HG02973 (cell line): ENCODE measurements at regions not wholly inside any gene's neighbourhood (a gene's known extent, or its start where the extent isn't known, plus 50 kb on each side); places are given as distances from the start of the nearest gene placed in this dataset.
A peak's percentile ranks its signal among the peaks of the same experiment; 100 is the strongest.

ENCODE experiments used
- ATAC-seq: cut with Tn5 transposase; IDR thresholded peaks from one replicate; pipeline ENCODE4 v1.9.1; 2021; ENCODE audit warnings: moderate library complexity; ENCODE audit not compliant: unreplicated experiment

- ATAC-seq, result no peak
Observed at GRCh38 chr3:145737952-145738351, 423.0 kb downstream of the PLOD2 start.

- ATAC-seq, result no peak
Observed at GRCh38 chr3:145739926-145740325, 421.1 kb downstream of the PLOD2 start.

GRCh38 chr3:145750657-145751056 lies 410.3 kb downstream of the PLOD2 start:
- no peak for ATAC-seq

- ATAC-seq, result no peak
Observed at GRCh38 chr3:145752576-145752975, 408.4 kb downstream of the PLOD2 start.

- ATAC-seq, result no peak
Observed at GRCh38 chr3:145754605-145755289, 406.2 kb downstream of the PLOD2 start.

GRCh38 chr3:145760036-145760435 lies 400.9 kb downstream of the PLOD2 start:
- no peak for ATAC-seq

GRCh38 chr3:145767909-145768308 lies 393.1 kb downstream of the PLOD2 start:
- ATAC-seq, result no peak

GRCh38 chr3:145776782-145777408 lies 384.1 kb downstream of the PLOD2 start:
- peak; percentile 85 for ATAC-seq

- ATAC-seq, result no peak
Observed at GRCh38 chr3:145780301-145780700, 380.7 kb downstream of the PLOD2 start.

GRCh38 chr3:145785668-145786067 lies 375.3 kb downstream of the PLOD2 start:
- ATAC-seq, result no peak

GRCh38 chr3:145798007-145798406 lies 363.0 kb downstream of the PLOD2 start:
- ATAC-seq, result no peak

GRCh38 chr3:145798696-145799537 lies 362.1 kb downstream of the PLOD2 start:
- no peak for ATAC-seq

- no peak for ATAC-seq
Observed at GRCh38 chr3:145801696-145802095, 359.3 kb downstream of the PLOD2 start.

- no peak for ATAC-seq
Observed at GRCh38 chr3:145807990-145808389, 353.0 kb downstream of the PLOD2 start.

- ATAC-seq, result no peak
Observed at GRCh38 chr3:145812391-145812790, 348.6 kb downstream of the PLOD2 start.

- no peak for ATAC-seq
Observed at GRCh38 chr3:145815707-145816413, 345.1 kb downstream of the PLOD2 start.

- ATAC-seq, result no peak
Observed at GRCh38 chr3:145817870-145818483, 343.0 kb downstream of the PLOD2 start.

GRCh38 chr3:145820170-145820569 lies 340.8 kb downstream of the PLOD2 start:
- no peak for ATAC-seq

- ATAC-seq, result no peak
Observed at GRCh38 chr3:145842294-145842902, 318.6 kb downstream of the PLOD2 start.

- no peak for ATAC-seq
Observed at GRCh38 chr3:145843561-145843960, 317.4 kb downstream of the PLOD2 start.
